Ovary (tissue), 3 donors: ENCODE measurements at regions not wholly inside any gene's neighbourhood (a gene's known extent, or its start where the extent isn't known, plus 50 kb on each side); places are given as distances from the start of the nearest gene placed in this dataset.

Experiments used
- CTCF ChIP-seq, 3 donors: fragments of 450-650 bp in 2 of 3; fragments of 200-600 bp in 1 of 3; IDR thresholded peaks; one replicate each; pipeline versions ENCODE4 v1.5.1 to v1.8.0; 2016 to 2022; ENCODE audit warnings: antibody characterized with exemption in 3 of 3, mild to moderate bottlenecking in 1 of 3
- POLR2A ChIP-seq: fragments of 450-650 bp; IDR thresholded peaks from one replicate; pipeline ENCODE4 v1.6.1; 2017; ENCODE audit warnings: antibody characterized with exemption, mild to moderate bottlenecking, moderate library complexity
- donor health status: DM: no; HTN: no; CAD: no.

- no peak for TF ChIP-seq CTCF (IDR thresholded peaks at IDR 0.05)
- no peak for TF ChIP-seq POLR2A
Measured at GRCh38 chr4:116361790-116362189, 723.6 kb downstream of the TRAM1L1 start.
